Stimulated activated naive B cell treated with anti-CD40 and anti-IgM and Interleukin-4, amounts not matched to agents 10 μg/mL and 1 μg/mL and 100 μg/mL, for 72 hours (primary cell): ENCODE measurements at regions not wholly inside any gene's neighbourhood (a gene's known extent, or its start where the extent isn't known, plus 50 kb on each side); places are given as distances from the start of the nearest gene placed in this dataset.
"Not testable (repeated sequence)": the region's sequence is repeated elsewhere in the genome, so short reads cannot be mapped to it uniquely, and the experiment has no call there.

Source experiments
- ATAC-seq, 2 donors: fragments of 150-1000 bp; cut with Tn5 transposase; replicated peaks; 2 replicates each; pipeline ENCODE4 v1.10.0; 2021; ENCODE audit warnings: moderate library complexity in 1 of 2
- DNase-seq: peaks from one replicate; pipeline ENCODE4 v3.0.0; 2021
- H3K27ac Mint-ChIP-seq: one replicate; pipeline ENCODE4 v1.8.0; 2022; ENCODE audit warnings: mild to moderate bottlenecking, mixed read lengths
- H3K27me3 Mint-ChIP-seq, 2 donors: one replicate each; pipeline ENCODE4 v1.8.0; 2022; ENCODE audit warnings: mixed read lengths in 2 of 2
- H3K36me3 Mint-ChIP-seq, 2 donors: one replicate each; pipeline ENCODE4 v1.8.0; 2022; ENCODE audit warnings: mixed read lengths in 2 of 2, mild to moderate bottlenecking in 1 of 2
- H3K4me1 Mint-ChIP-seq, 2 donors: one replicate each; pipeline ENCODE4 v1.8.0; 2022; ENCODE audit warnings: mixed read lengths in 2 of 2, mild to moderate bottlenecking in 1 of 2
- H3K4me3 Mint-ChIP-seq, 2 donors: one replicate each; pipeline ENCODE4 v1.8.0; 2022; ENCODE audit warnings: mild to moderate bottlenecking in 2 of 2, mixed read lengths in 2 of 2, moderate library complexity in 1 of 2
- H3K9me3 Mint-ChIP-seq, 2 donors: one replicate each; pipeline ENCODE4 v1.8.0; 2022; ENCODE audit warnings: mixed read lengths in 2 of 2, mild to moderate bottlenecking in 1 of 2

GRCh38 chr21:6043430-6044275 is 4477.7 kb upstream of the TPTE start:
- H3K9me3 Mint-ChIP-seq, H3K27me3 Mint-ChIP-seq, H3K4me1 Mint-ChIP-seq, H3K27ac Mint-ChIP-seq, H3K36me3 Mint-ChIP-seq, H3K4me3 Mint-ChIP-seq, DNase-seq: not testable (repeated sequence)
- peak; percentile 80 to 86 for ATAC-seq

GRCh38 chr21:6044695-6045094 is 4476.7 kb upstream of the TPTE start:
- not testable (repeated sequence) for H3K36me3 Mint-ChIP-seq, H3K27me3 Mint-ChIP-seq, H3K27ac Mint-ChIP-seq, DNase-seq, H3K4me1 Mint-ChIP-seq, H3K9me3 Mint-ChIP-seq, H3K4me3 Mint-ChIP-seq, ATAC-seq

GRCh38 chr21:6049930-6050329 is 4471.5 kb upstream of the TPTE start:
- not testable (repeated sequence) for H3K4me3 Mint-ChIP-seq, H3K27ac Mint-ChIP-seq, H3K4me1 Mint-ChIP-seq, H3K27me3 Mint-ChIP-seq, ATAC-seq, DNase-seq, H3K9me3 Mint-ChIP-seq, H3K36me3 Mint-ChIP-seq

- not testable (repeated sequence) for H3K36me3 Mint-ChIP-seq, ATAC-seq, H3K4me3 Mint-ChIP-seq, H3K9me3 Mint-ChIP-seq, H3K4me1 Mint-ChIP-seq, H3K27me3 Mint-ChIP-seq, DNase-seq, H3K27ac Mint-ChIP-seq
These were observed 4469.3 kb upstream of the TPTE start for GRCh38 chr21:6052109-6052508.

GRCh38 chr21:6053145-6053544 is 4468.2 kb upstream of the TPTE start:
- not testable (repeated sequence) for H3K4me3 Mint-ChIP-seq

GRCh38 chr21:6058997-6059396 is 4462.4 kb upstream of the TPTE start:
- H3K27me3 Mint-ChIP-seq, H3K4me3 Mint-ChIP-seq, H3K9me3 Mint-ChIP-seq, ATAC-seq, H3K4me1 Mint-ChIP-seq, DNase-seq, H3K27ac Mint-ChIP-seq, H3K36me3 Mint-ChIP-seq: not testable (repeated sequence)

More at GRCh38 chr21:6053145-6053544, 4468.2 kb upstream of the TPTE start:
- H3K27me3 Mint-ChIP-seq, ATAC-seq, H3K27ac Mint-ChIP-seq, H3K9me3 Mint-ChIP-seq, H3K4me1 Mint-ChIP-seq, DNase-seq, H3K36me3 Mint-ChIP-seq: not testable (repeated sequence)

GRCh38 chr21:6060054-6060681 is 4461.2 kb upstream of the TPTE start:
- not testable (repeated sequence) for H3K36me3 Mint-ChIP-seq, H3K27ac Mint-ChIP-seq, H3K9me3 Mint-ChIP-seq, H3K4me3 Mint-ChIP-seq, H3K27me3 Mint-ChIP-seq, ATAC-seq, DNase-seq, H3K4me1 Mint-ChIP-seq

GRCh38 chr21:6066320-6066985 is 4454.9 kb upstream of the TPTE start:
- not testable (repeated sequence) for H3K36me3 Mint-ChIP-seq

GRCh38 chr21:6068098-6068831 is 4453.1 kb upstream of the TPTE start:
- not testable (repeated sequence) for H3K27me3 Mint-ChIP-seq, H3K4me1 Mint-ChIP-seq, DNase-seq, H3K36me3 Mint-ChIP-seq, H3K4me3 Mint-ChIP-seq, ATAC-seq, H3K9me3 Mint-ChIP-seq, H3K27ac Mint-ChIP-seq

More at GRCh38 chr21:6066320-6066985, 4454.9 kb upstream of the TPTE start:
- ATAC-seq, H3K4me3 Mint-ChIP-seq, H3K4me1 Mint-ChIP-seq, DNase-seq, H3K27me3 Mint-ChIP-seq, H3K27ac Mint-ChIP-seq, H3K9me3 Mint-ChIP-seq: not testable (repeated sequence)

GRCh38 chr21:6070213-6070612 is 4451.2 kb upstream of the TPTE start:
- DNase-seq, H3K4me3 Mint-ChIP-seq, H3K27me3 Mint-ChIP-seq, ATAC-seq, H3K4me1 Mint-ChIP-seq, H3K36me3 Mint-ChIP-seq, H3K9me3 Mint-ChIP-seq: not testable (repeated sequence)
- peak overlapping the region; percentile 2 for H3K27ac Mint-ChIP-seq

- H3K4me3 Mint-ChIP-seq, H3K4me1 Mint-ChIP-seq, DNase-seq, ATAC-seq, H3K9me3 Mint-ChIP-seq, H3K36me3 Mint-ChIP-seq, H3K27ac Mint-ChIP-seq, H3K27me3 Mint-ChIP-seq: not testable (repeated sequence)
These were observed 4448.7 kb upstream of the TPTE start for GRCh38 chr21:6072691-6073090.

GRCh38 chr21:6073993-6074705 is 4447.2 kb upstream of the TPTE start:
- not testable (repeated sequence) for H3K9me3 Mint-ChIP-seq, H3K27me3 Mint-ChIP-seq, H3K27ac Mint-ChIP-seq

GRCh38 chr21:6074935-6075334 is 4446.4 kb upstream of the TPTE start:
- H3K9me3 Mint-ChIP-seq, H3K27ac Mint-ChIP-seq, H3K4me1 Mint-ChIP-seq, ATAC-seq, H3K27me3 Mint-ChIP-seq, H3K36me3 Mint-ChIP-seq, DNase-seq, H3K4me3 Mint-ChIP-seq: not testable (repeated sequence)

More at GRCh38 chr21:6073993-6074705, 4447.2 kb upstream of the TPTE start:
- not testable (repeated sequence) for H3K36me3 Mint-ChIP-seq, ATAC-seq, H3K4me1 Mint-ChIP-seq, H3K4me3 Mint-ChIP-seq, DNase-seq
